CD4-positive, alpha-beta T cell (primary cell): ENCODE measurements at regions not wholly inside any gene's neighbourhood (a gene's known extent, or its start where the extent isn't known, plus 50 kb on each side); places are given as distances from the start of the nearest gene placed in this dataset.

Experiments
- ATAC-seq: fragments of 200-7000 bp; cut with Tn5 transposase; one replicate; pipeline ENCODE4 v1.10.0; 2022; ENCODE audit warnings: mild to moderate bottlenecking; ENCODE audit not compliant: poor library complexity
- CTCF ChIA-PET: fragments of 350-600 bp; sonication (Branson Sonifier 250); formaldehyde crosslinking; loops from one replicate; lab custom pipeline; 2021; ENCODE audit warnings: antibody characterized with exemption, inconsistent platforms; lab: Charles Lee
- POLR2A ChIA-PET: fragments of 350-600 bp; sonication (Branson Sonifier 250); formaldehyde crosslinking; loops from one replicate; lab custom pipeline; 2021; ENCODE audit warnings: antibody characterized with exemption, inconsistent platforms; lab: Charles Lee
- DNase-seq, 14 experiments: peaks; one replicate each; pipeline ENCODE4 v3.0.0-alpha.2; 2013 to 2020; ENCODE audit warnings: mixed read lengths in 2 of 14
- H3K27ac ChIP-seq, 2 donors: one replicate each; pipeline versions ENCODE4 v1.5.1 to v1.7.0; 2013; ENCODE audit warnings: low read length in 2 of 2, low read depth in 1 of 2, mild to moderate bottlenecking in 1 of 2
- H3K27me3 ChIP-seq, 2 experiments: 1 replicate in 1 of 2; 2 replicates in 1 of 2; pipeline versions ENCODE4 v1.6.1 to v1.7.0; 2013; ENCODE audit warnings: low read length in 2 of 2, control low read depth in 1 of 2, mild to moderate bottlenecking in 1 of 2, moderate library complexity in 1 of 2; ENCODE audit not compliant: insufficient read depth in 2 of 2, control insufficient read depth in 1 of 2
- H3K36me3 ChIP-seq: one replicate; pipeline ENCODE4 v1.6.1; 2013; ENCODE audit warnings: low read length, control low read depth; ENCODE audit not compliant: insufficient read depth
- H3K4me1 ChIP-seq: one replicate; pipeline ENCODE4 v1.6.1; 2013; ENCODE audit warnings: low read length, control low read depth; ENCODE audit not compliant: insufficient read depth
- H3K4me3 ChIP-seq: one replicate; pipeline ENCODE4 v1.5.1; 2013; ENCODE audit warnings: mild to moderate bottlenecking, low read length, moderate library complexity
- H3K9me3 ChIP-seq, 2 experiments: 1 replicate in 1 of 2; 2 replicates in 1 of 2; pipeline versions ENCODE4 v1.6.1 to v1.7.0; 2013; ENCODE audit warnings: low read length in 2 of 2, mild to moderate bottlenecking in 2 of 2, control low read depth in 1 of 2, moderate library complexity in 1 of 2; ENCODE audit not compliant: control insufficient read depth in 1 of 2, insufficient read depth in 1 of 2
- H3K27ac Mint-ChIP-seq: one replicate; pipeline ENCODE4 v1.8.0; 2020; ENCODE audit warnings: mixed read lengths
- H3K27me3 Mint-ChIP-seq: one replicate; pipeline ENCODE4 v1.8.0; 2021; ENCODE audit warnings: mixed read lengths
- H3K36me3 Mint-ChIP-seq: one replicate; pipeline ENCODE4 v1.8.0; 2021; ENCODE audit warnings: low read depth, mixed read lengths
- H3K4me1 Mint-ChIP-seq: one replicate; pipeline ENCODE4 v1.8.0; 2021; ENCODE audit warnings: low read depth, mixed read lengths
- H3K4me3 Mint-ChIP-seq: one replicate; pipeline ENCODE4 v1.8.0; 2020; ENCODE audit warnings: mild to moderate bottlenecking, mixed read lengths
- H3K9me3 Mint-ChIP-seq: one replicate; pipeline ENCODE4 v1.8.0; 2020; ENCODE audit warnings: mixed read lengths
- intact Hi-C, 2 experiments: fragments of 100-400 bp; cut with DNase I in 1 of 2; cut with micrococcal nuclease in 1 of 2; formaldehyde crosslinking; loops; one replicate each; pipeline versions ENCODE4 v1.15.1 to v1.9.0; 2023 to 2025; cut with DNase I, micrococcal nuclease
- TF ChIP-seq, protein P1 (sequence below): fragments of 200-600 bp; IDR thresholded peaks from one replicate; pipeline ENCODE4 v1.8.0; 2022; ENCODE audit warnings: antibody characterized with exemption, mild to moderate bottlenecking

DNA sequence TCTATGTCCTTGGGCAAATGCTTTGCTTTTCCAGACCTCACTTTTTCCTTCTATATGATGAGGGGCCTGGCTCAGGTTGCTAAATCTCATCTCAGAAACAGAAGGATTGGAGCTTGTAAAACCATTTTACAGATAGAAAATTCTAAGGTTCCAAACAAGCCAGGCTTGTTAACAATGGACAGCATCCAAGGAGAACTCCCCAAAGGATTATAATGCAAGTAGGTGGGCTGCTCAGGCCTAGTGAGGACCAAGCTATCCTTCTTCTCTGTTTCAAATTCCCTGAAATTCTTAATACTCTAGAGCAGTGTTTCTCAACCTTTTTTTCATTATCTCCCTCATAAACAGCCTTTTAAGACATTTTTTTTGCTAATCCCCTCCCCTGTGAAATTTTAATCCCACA, 269.8 kb downstream of the TMEM38B start:
- Mint-ChIP-seq H3K36me3 (no peaks in the 10 kb centered on the region), H3K4me3 (no peak overlapping the region), H3K27ac (no peak overlapping the region), H3K9me3 (no peaks in the 10 kb centered on the region), H3K4me1 (no peaks in the 10 kb centered on the region), H3K27me3 (no peaks in the 10 kb centered on the region)
- intact Hi-C loops: no loop called here
- H3K27me3 ChIP-seq: no peaks in the 10 kb centered on the region
- ChIA-PET CTCF (no interaction called here), POLR2A (no interaction called here)
- no peaks in the 10 kb centered on the region for H3K9me3 ChIP-seq
- DNase-seq (no peak), ATAC-seq (no peak)
- H3K36me3 ChIP-seq: no peaks in the 10 kb centered on the region
- no peaks in the 10 kb centered on the region for H3K4me1 ChIP-seq
- H3K27ac ChIP-seq: no peak overlapping the region
- no peak overlapping the region for H3K4me3 ChIP-seq
- TF ChIP-seq, protein P1, sequence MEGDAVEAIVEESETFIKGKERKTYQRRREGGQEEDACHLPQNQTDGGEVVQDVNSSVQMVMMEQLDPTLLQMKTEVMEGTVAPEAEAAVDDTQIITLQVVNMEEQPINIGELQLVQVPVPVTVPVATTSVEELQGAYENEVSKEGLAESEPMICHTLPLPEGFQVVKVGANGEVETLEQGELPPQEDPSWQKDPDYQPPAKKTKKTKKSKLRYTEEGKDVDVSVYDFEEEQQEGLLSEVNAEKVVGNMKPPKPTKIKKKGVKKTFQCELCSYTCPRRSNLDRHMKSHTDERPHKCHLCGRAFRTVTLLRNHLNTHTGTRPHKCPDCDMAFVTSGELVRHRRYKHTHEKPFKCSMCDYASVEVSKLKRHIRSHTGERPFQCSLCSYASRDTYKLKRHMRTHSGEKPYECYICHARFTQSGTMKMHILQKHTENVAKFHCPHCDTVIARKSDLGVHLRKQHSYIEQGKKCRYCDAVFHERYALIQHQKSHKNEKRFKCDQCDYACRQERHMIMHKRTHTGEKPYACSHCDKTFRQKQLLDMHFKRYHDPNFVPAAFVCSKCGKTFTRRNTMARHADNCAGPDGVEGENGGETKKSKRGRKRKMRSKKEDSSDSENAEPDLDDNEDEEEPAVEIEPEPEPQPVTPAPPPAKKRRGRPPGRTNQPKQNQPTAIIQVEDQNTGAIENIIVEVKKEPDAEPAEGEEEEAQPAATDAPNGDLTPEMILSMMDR: no peak

DNA sequence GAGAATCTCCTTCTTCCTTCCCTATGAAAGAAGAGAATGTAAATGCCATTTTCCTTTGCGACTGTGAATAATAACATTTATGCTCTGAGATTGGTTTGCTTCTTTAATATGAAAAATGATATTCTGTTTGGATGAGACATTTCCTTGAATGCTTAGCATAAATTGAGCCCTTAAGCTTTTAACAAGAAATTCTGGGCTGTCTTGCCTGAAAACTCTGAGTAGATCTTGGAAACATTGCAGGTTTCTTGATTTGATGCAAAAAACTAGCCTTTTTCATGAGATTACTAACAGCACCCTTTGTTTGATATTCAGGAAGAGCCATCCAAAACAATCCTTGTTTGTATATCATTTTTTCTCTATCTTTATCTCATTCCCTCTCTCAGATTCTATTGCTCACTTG, 272.5 kb downstream of the TMEM38B start:
- CTCF ChIA-PET: no interaction called here
- Histone ChIP-seq H3K4me3 (no peak overlapping the region), H3K4me1 (no peaks in the 10 kb centered on the region), H3K27me3 (no peaks in the 10 kb centered on the region), H3K27ac (no peak overlapping the region), H3K36me3 (no peaks in the 10 kb centered on the region), H3K9me3 (no peaks in the 10 kb centered on the region)
- Mint-ChIP-seq H3K4me3 (no peak overlapping the region), H3K4me1 (no peaks in the 10 kb centered on the region), H3K27me3 (no peaks in the 10 kb centered on the region), H3K9me3 (no peaks in the 10 kb centered on the region), H3K36me3 (no peaks in the 10 kb centered on the region), H3K27ac (no peak overlapping the region)
- POLR2A ChIA-PET: no interaction called here
- TF ChIP-seq, protein P1: no peak
- intact Hi-C loops: no loop called here
- no peak for DNase-seq
- no peak for ATAC-seq

DNA sequence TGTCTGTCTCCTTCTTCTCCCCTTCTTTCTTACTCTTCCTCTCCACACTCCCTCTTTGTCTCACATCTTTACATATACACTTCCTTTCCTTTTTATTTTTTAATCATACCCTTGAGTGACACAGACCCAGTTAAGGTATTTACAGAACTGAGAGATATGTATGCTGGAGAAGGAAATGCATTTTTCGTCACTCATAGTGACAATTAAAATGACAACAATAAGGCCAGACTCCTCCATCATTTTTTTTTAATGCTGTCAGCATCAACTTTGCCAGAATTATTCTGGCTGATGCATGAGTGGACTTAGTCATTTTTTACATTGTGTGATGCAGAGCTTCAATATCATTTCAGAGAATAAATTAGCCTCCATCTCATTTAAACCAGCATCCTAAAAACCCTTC, 272.9 kb downstream of the TMEM38B start:
- Mint-ChIP-seq H3K4me1 (no peaks in the 10 kb centered on the region), H3K36me3 (no peaks in the 10 kb centered on the region), H3K9me3 (no peaks in the 10 kb centered on the region), H3K4me3 (no peak overlapping the region), H3K27me3 (no peaks in the 10 kb centered on the region), H3K27ac (no peak overlapping the region)
- ATAC-seq: no peak
- no peaks in the 10 kb centered on the region for H3K27me3 ChIP-seq
- no peaks in the 10 kb centered on the region for H3K36me3 ChIP-seq
- TF ChIP-seq, protein P1: no peak
- ChIA-PET CTCF (no interaction called here), POLR2A (no interaction called here)
- intact Hi-C loops: no loop called here
- H3K4me3 ChIP-seq: no peak overlapping the region
- H3K9me3 ChIP-seq: no peaks in the 10 kb centered on the region
- no peaks in the 10 kb centered on the region for H3K4me1 ChIP-seq
- no peak for DNase-seq
- H3K27ac ChIP-seq: no peak overlapping the region
